ENCODE measurements at regions not wholly inside any gene's neighbourhood (a gene's known extent, or its start where the extent isn't known, plus 50 kb on each side); places are given as distances from the start of the nearest gene placed in this dataset.
"Not testable (repeated sequence)": the region's sequence is repeated elsewhere in the genome, so short reads cannot be mapped to it uniquely, and the experiment has no call there.

DNA sequence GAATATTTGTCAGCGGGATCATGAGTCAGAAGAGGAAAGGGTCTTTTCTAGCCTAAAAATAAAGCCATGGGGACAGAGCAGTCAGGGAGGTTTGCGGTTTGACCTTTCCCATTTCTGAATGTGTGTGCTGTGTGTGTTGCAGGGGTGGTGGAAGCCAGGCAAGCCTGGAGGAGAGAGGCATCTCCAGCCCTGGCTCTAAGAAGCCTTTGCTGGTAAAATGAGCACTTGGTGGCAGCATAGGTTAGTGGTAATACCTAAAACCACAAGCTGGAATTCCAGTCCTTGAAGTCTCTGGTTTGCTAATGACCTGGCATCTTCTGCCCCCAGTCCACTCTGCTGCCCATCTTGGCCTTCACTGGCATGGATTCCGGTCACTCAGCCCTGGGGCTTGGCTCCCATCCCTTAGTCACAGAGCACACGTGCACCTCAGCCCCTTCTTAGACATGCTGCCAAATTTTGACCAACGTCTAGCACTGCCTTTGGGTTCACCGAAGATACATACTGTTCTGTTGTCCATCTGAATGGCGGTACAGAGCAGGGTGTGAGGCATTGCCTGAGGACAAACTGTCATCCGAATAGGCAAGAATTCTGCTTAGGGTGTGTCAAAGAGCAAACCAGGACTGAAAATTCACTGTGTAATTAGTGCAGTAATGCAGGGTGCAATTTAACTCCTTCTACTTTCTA lies 52.7 kb downstream of the KCNA5 start:
- peak; percentile 79 for DNase-seq (ENCODE audit: low spot score)

DNA sequence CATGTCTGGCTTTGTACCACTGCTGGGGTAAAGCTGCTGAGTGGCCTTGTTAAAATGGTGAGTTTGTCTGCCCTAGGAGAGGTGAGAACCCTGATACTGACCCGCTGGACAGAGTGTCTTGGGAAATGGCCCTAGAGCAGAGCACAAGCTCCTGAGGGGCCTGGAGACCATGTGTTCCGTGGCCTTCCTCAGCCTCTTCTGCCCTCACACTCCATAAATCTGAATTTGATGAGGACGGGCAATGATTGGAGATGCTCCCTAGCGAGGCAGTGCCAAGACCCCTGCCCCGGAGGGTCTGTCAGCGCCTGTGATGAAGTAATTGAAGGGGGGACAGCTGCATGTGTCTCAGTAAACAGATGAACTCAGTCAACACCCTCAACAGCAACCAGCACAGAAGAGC lies 54.1 kb downstream of the KCNA5 start:
- no peak for DNase-seq (ENCODE audit: low spot score)

- DNase-seq (ENCODE audit: low spot score): no peak
Measured at GRCh38 chr12:5099136-5099535, 55.5 kb downstream of the KCNA5 start.

DNA sequence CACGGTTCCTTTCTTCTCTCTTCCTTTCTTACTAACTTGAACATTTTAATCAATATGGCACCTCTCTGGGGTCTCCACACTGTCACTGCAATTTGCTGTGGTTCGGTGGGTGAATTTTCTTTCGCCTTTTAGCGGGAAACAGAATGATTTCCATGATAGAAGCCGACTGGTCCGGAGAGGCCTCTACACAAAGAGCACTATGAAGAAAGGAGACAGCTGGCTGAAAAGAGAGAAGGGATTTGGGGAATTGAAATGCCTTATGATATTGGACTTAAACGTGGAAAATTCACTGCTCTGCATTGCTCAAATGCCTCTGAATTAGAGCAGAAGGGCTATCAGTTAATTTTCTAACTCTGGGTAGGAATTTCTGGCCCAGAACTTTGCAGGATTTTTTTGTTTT lies 55.9 kb downstream of the KCNA5 start:
- DNase-seq (ENCODE audit: low spot score): no peak

DNA sequence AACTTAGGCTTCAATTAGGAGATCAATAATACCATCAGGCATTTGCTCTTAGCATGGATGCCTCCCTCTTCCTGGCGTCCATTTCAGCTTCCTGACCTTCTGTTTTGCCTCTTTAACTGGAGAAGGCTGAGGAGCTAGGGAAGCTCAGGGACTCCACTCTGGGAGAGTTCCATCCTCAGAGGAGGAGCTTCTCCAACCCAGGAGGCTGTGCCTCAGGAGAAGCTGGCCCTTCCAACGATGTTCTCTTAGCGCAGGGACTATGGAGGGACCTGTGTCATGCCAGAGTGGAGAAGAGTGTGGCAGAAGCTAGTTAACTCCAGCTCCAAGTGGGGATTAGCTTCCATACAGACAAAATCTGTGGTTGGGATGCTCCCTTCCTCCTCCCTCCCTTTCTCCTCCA lies 58.0 kb downstream of the KCNA5 start:
- no peak for DNase-seq (ENCODE audit: low spot score)

- DNase-seq (ENCODE audit: low spot score): peak; percentile 77
Measured at GRCh38 chr12:5102261-5102789, 58.6 kb downstream of the KCNA5 start.

DNA sequence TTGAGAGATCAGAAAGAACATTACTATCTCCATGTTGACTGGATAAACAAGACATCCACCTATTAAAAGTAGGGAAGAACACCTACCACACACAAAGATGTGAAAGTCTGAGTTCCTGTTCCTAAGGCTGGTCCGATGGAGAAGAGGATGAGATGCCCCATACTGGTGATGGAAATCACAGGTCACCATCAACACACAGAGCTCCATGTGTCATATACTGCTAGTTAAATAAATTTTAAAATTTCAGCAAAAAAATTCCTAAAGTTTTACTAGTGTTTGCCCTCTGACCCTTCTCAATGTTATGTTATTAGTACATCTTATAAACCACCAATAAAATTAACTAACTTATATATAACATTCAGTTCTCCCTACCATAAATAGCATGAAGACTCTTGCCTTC lies 59.1 kb downstream of the KCNA5 start:
- no peak for DNase-seq (ENCODE audit: low spot score)

DNA sequence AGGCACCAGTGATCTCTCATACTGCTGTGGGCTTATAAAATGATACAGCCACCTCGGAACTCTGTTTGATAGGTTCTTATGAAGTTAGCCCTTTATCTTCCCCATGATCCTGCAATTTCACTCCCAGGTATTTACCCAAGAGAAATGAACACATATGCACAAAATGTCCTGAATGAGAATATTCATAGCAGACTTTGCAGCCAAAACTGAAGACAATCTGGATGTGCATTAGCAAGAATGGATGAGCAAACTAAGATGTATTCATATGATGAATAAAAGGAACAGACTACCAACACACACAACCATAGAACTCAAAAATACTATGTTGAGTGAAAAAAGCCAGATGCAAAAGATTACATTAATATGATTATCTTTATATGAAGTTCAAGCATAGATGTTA lies 66.7 kb downstream of the KCNA5 start:
- no peak for DNase-seq (ENCODE audit: low spot score)

GRCh38 chr12:5114436-5114835 lies 70.8 kb downstream of the KCNA5 start:
- DNase-seq (ENCODE audit: low spot score): no peak

GRCh38 chr12:5121784-5122183 lies 78.1 kb downstream of the KCNA5 start:
- DNase-seq (ENCODE audit: low spot score): not testable (repeated sequence)

- not testable (repeated sequence) for DNase-seq (ENCODE audit: low spot score)
Measured at GRCh38 chr12:5122256-5122831, 78.7 kb downstream of the KCNA5 start.

DNA sequence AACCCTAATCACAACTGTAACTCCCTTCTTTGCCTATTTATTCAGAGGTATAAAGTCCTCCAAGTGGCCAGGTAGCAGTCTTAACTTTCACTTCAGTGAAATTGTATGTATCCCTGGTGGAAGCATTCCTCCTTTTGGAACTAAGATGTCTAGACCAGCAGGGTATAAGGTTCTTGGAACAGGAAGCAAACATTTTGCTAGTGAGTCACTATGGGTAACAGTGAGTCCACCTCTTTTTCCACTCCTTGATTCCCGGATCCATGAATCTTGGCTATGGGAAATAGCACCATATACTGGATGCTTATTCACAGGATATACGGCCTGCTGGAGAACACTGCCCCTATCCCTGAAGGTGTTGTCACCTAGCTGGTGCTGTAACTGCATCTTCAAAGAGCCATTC lies 80.2 kb downstream of the KCNA5 start:
- DNase-seq (ENCODE audit: low spot score): peak; percentile 65

DNA sequence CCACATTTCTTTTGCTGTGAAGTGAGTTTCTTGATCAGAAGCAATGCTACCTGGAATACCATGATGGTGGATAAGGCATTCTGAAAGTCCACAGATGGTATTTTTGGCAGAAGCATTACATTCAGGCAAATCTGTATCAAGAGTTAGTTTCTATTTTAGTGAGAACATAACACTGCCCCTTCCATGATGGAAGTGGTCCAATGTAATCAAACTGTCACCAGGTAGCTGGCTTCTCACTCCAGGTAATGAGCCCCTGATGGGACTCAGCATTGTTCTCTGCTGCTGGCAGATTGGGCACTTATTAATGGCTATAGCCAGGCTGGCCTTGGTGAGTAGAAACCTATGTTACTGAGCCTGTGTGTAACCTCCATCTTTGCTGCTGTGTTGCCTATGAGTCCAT lies 80.7 kb downstream of the KCNA5 start:
- no peak for DNase-seq (ENCODE audit: low spot score)

DNA sequence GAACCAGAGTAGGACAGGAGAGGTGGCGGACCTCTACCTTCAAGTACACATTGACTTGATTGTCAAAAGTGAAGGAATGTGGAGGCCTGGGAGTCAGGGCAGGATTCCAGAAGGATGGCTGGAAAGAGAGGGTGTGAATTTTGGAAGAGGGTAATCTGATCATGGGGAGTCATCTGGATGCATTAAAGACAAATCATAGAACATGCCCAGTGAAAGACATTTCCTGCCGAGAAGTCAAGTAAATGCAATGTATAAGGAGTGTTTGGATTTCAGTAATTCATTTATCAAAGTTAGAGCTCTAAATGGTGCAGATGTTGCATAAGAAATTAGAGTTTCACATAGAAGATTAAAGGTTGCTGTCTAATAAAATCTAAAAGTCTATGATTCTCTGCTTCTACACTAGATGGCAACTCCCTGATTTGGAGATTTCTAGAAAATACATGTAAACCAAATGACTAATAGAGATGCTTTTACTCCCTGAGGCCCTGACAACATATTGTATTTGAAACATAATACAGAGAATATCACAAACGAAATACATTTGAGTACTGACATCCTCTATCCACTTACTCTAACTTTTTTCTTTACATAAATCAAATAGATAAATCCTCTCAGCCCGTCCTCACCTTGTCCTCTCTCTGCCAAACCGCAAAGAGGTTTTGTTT lies 91.3 kb downstream of the KCNA5 start:
- DNase-seq (ENCODE audit: low spot score): no peak

- peak; percentile 47 for DNase-seq (ENCODE audit: low spot score)
Measured at GRCh38 chr12:5138256-5138655, 94.6 kb downstream of the KCNA5 start.

DNA sequence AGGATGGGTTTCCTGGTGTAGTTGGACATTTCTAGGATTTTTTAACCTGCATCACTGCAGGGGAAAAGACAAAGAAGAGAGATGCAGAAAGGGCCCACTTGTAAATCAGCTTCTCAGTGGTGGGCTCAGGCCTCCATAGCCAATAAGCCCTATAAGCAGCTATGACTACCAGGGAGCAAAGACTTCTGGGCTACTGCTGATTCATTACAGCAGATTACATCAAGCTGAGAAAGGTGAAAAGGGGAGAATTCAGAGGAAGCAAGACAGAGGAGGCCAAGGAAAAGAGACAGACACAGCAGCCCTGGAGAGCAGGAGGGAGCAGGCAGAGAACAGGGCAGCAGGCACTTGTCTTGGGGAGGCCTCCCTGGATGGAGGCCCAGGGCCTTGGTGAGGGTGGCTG lies 95.2 kb downstream of the KCNA5 start:
- peak; percentile 21 for DNase-seq (ENCODE audit: low spot score)

- no peak for DNase-seq (ENCODE audit: low spot score)
Measured at GRCh38 chr12:5139751-5140150, 96.1 kb downstream of the KCNA5 start.

DNA sequence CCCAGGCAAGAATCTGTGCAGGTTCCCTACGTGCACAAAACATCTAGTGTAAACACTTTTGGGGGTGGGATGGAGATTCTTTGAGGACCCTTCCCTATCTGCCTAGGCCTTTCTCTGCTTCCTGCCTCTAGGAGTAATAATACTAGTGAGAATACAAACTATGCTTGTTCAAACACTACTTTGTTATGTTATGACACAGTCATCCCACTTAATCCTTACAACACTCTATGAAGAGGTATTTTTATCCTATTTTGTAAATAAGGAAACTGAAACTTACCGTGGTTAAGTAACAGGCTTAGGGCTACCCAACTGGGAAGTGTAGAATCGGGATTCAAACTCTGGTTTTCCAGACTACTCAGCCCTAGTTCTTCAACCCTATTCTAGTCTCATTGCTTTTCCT lies 96.5 kb downstream of the KCNA5 start:
- DNase-seq (ENCODE audit: low spot score): no peak

GRCh38 chr12:5148880-5149279 lies 105.2 kb downstream of the KCNA5 start:
- no peak for DNase-seq (ENCODE audit: low spot score)

DNA sequence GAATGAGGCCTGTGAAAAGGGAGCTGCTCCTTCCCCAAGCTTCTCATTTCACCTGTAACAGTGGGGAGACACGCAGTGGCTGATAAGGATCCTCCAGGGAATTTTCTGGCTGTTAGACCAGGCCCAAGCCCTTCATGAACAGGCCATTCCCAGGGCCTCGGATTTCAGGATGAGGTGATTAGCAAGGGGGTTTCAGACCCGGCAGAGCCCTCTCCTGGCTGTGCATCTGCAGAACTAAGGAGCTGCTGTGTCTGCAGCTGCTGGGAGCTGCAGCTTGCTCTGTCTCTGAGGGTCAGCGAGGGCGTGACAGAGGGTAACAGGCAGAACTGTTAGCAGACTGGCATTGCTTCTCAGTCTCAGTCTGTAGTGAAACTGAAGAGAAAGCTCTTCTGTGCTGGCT lies 110.4 kb downstream of the KCNA5 start:
- no peak for DNase-seq (ENCODE audit: low spot score)

GRCh38 chr12:5155866-5156265 lies 112.2 kb downstream of the KCNA5 start:
- DNase-seq (ENCODE audit: low spot score): no peak

- DNase-seq (ENCODE audit: low spot score): no peak
Measured at GRCh38 chr12:5160827-5161226, 117.1 kb downstream of the KCNA5 start.

DNA sequence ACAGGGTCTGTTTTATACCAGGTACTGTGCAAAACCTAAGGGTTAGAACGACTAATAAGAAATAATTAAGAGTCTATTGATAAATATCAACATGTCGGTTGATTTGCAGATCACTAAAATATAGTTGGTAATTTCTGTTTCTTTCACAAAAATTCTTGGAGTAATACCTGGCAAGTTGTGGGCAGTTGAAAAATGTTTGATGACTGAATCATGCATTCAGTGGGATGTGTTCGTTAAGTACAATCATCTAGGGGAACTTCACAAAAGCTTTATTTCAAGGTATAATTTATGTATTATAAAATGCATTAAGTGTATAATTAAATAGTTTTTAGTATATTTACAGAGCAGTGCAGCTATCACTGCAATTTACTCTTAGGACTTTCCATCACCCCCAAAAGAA lies 120.0 kb downstream of the KCNA5 start:
- no peak for DNase-seq (ENCODE audit: low spot score)
